T-cell (primary cell): ENCODE measurements at regions not wholly inside any gene's neighbourhood (a gene's known extent, or its start where the extent isn't known, plus 50 kb on each side); places are given as distances from the start of the nearest gene placed in this dataset.

Source experiments
- ATAC-seq, 4 experiments: fragments of 200-7000 bp in 3 of 4; fragments of 150-1000 bp in 1 of 4; cut with Tn5 transposase; replicated peaks in 1 of 4; 1 replicate in 3 of 4; 2 replicates in 1 of 4; pipeline ENCODE4 v1.10.0; 2021; ENCODE audit warnings: moderate library complexity in 3 of 4, mild to moderate bottlenecking in 2 of 4, moderate number of reproducible peaks in 1 of 4
- CTCF ChIA-PET, 2 donors: fragments of 300-600 bp; sonication (Branson Sonifier 250); formaldehyde crosslinking; loops; one replicate each; lab custom pipeline; 2022; ENCODE audit warnings: antibody characterized with exemption in 2 of 2; lab: Charles Lee
- POLR2A ChIA-PET, 2 donors: fragments of 300-600 bp; sonication (Branson Sonifier 250); formaldehyde crosslinking; loops; one replicate each; lab custom pipeline; 2022; ENCODE audit warnings: antibody characterized with exemption in 2 of 2; lab: Charles Lee
- DNase-seq, 35 experiments: peaks; one replicate each; pipeline versions ENCODE4 v3.0.0 to v3.0.0-alpha.2; 2013 to 2023
- H3K27ac ChIP-seq: one replicate; pipeline ENCODE4 v1.5.1; 2013; ENCODE audit warnings: low read length
- H3K27me3 ChIP-seq, 2 experiments: replicated peaks in 1 of 2; 1 replicate in 1 of 2; 2 replicates in 1 of 2; pipeline versions ENCODE4 v1.6.1 to v1.7.0; 2013; ENCODE audit warnings: low read length in 1 of 2, mixed read lengths in 1 of 2; ENCODE audit not compliant: control insufficient read depth in 2 of 2, insufficient read depth in 2 of 2; ENCODE audit errors: extremely low read depth in 1 of 2
- H3K36me3 ChIP-seq, 2 donors: 1 replicate in 1 of 2; 2 replicates in 1 of 2; pipeline versions ENCODE4 v1.6.1 to v1.7.0; 2013; ENCODE audit warnings: low read length in 1 of 2; ENCODE audit not compliant: control insufficient read depth in 2 of 2, insufficient read depth in 1 of 2; ENCODE audit errors: extremely low read depth in 1 of 2
- H3K4me1 ChIP-seq, 2 experiments: 1 replicate in 1 of 2; 2 replicates in 1 of 2; pipeline versions ENCODE4 v1.6.1 to v1.7.0; 2013; ENCODE audit warnings: low read length in 2 of 2, mixed read lengths in 1 of 2; ENCODE audit not compliant: insufficient read depth in 2 of 2, control insufficient read depth in 1 of 2; ENCODE audit errors: extremely low read depth in 1 of 2
- H3K4me3 ChIP-seq, 2 donors: 1 replicate in 1 of 2; 2 replicates in 1 of 2; pipeline versions ENCODE4 v1.5.1 to v1.7.0; 2013; ENCODE audit warnings: mild to moderate bottlenecking in 2 of 2, low read length in 1 of 2, moderate library complexity in 1 of 2; ENCODE audit not compliant: control insufficient read depth in 1 of 2; ENCODE audit errors: extremely low read depth in 1 of 2
- H3K9me3 ChIP-seq: 2 replicates; pipeline ENCODE4 v1.7.0; 2013
- H3K27ac Mint-ChIP-seq, 2 donors: one replicate each; pipeline ENCODE4 v1.8.0; 2020 to 2021; ENCODE audit warnings: mild to moderate bottlenecking in 2 of 2, mixed read lengths in 2 of 2
- H3K27me3 Mint-ChIP-seq, 2 donors: one replicate each; pipeline ENCODE4 v1.8.0; 2021 to 2022; ENCODE audit warnings: mixed read lengths in 2 of 2
- H3K36me3 Mint-ChIP-seq: one replicate; pipeline ENCODE4 v1.8.0; 2021; ENCODE audit warnings: mixed read lengths
- H3K4me1 Mint-ChIP-seq, 3 donors: one replicate each; pipeline ENCODE4 v1.8.0; 2020 to 2022; ENCODE audit warnings: mixed read lengths in 3 of 3, mild to moderate bottlenecking in 1 of 3
- H3K4me3 Mint-ChIP-seq, 3 donors: one replicate each; pipeline ENCODE4 v1.8.0; 2020 to 2022; ENCODE audit warnings: mild to moderate bottlenecking in 3 of 3, mixed read lengths in 3 of 3, moderate library complexity in 3 of 3
- H3K9me3 Mint-ChIP-seq, 3 donors: one replicate each; pipeline ENCODE4 v1.8.0; 2020 to 2022; ENCODE audit warnings: mixed read lengths in 3 of 3
- WGBS: methylation state at CpG from one replicate; pipeline ENCODE4 v1.1.5; 2013; ENCODE audit warnings: missing lambda C conversion rate; ENCODE audit not compliant: insufficient coverage; 5-methylcytosine and 5-hydroxymethylcytosine counted together

DNA sequence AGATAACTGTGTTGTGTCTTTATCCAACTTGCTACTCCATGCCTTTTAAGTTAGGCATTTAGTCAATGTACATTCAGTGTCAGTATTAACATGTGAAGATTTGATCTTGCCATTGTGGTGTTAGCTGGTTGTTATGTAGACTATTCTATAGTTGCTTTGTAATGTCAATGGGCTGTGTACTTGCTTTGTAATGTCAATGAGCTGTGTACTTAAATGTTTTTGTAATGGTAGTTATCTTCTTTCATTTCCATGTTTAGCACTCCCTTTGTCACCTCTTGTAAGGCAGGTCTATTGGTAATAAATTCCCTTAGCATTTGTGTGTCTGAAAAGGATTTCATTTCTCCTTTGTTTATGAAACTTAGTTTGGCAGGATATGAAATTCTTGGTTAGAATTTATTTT lies 53.4 kb downstream of the MC4R start:
- Mint-ChIP-seq H3K36me3 (no peaks in the 10 kb centered on the region), H3K9me3 (peaks cover 10 to 26% (median 14%) of the 10 kb centered on the region in 3 donors), H3K27ac (no peak overlapping the region), H3K4me1 (no peaks in the 10 kb centered on the region), H3K27me3 (no peaks in the 10 kb centered on the region), H3K4me3 (no peak overlapping the region)
- POLR2A ChIA-PET = interaction anchor here in 1 of 2 donors (0.5 kb wide), 1 partner anchor 548 kb away, joined by 3 read pairs; no protein-coding TSS in a partner anchor
- ATAC-seq (no peak), DNase-seq (no peak)
- Histone ChIP-seq H3K4me3 (no peak overlapping the region), H3K4me1 (no peaks in the 10 kb centered on the region), H3K27ac (no peak overlapping the region), H3K36me3 (no peaks in the 10 kb centered on the region), H3K27me3 (no peaks in the 10 kb centered on the region), H3K9me3 (no peaks in the 10 kb centered on the region)
- CTCF ChIA-PET = no interaction called here

GRCh38 chr18:60311676-60312360 lies 60.8 kb downstream of the MC4R start:
- Histone ChIP-seq H3K4me1 (no peaks in the 10 kb centered on the region), H3K27me3 (no peaks in the 10 kb centered on the region), H3K4me3 (no peak overlapping the region), H3K9me3 (no peaks in the 10 kb centered on the region), H3K36me3 (no peaks in the 10 kb centered on the region), H3K27ac (no peak overlapping the region)
- WGBS = no CpG with 5 or more reads among the region's 1 CpG
- CTCF ChIA-PET = interaction anchor here in 1 of 2 donors (0.9 kb wide), 1 partner anchor 42 kb away, joined by 3 read pairs; no protein-coding TSS in a partner anchor
- POLR2A ChIA-PET = no interaction called here
- H3K4me3 Mint-ChIP-seq = no peak overlapping the region
- no peaks in the 10 kb centered on the region for H3K27me3 Mint-ChIP-seq
- DNase-seq = no peak
- no peaks in the 10 kb centered on the region for H3K36me3 Mint-ChIP-seq
- no peaks in the 10 kb centered on the region for H3K4me1 Mint-ChIP-seq
- no peak overlapping the region for H3K27ac Mint-ChIP-seq
- peaks cover under 1 to 7% (median 4%) of the 10 kb centered on the region in 3 donors for H3K9me3 Mint-ChIP-seq
- ATAC-seq = no peak

DNA sequence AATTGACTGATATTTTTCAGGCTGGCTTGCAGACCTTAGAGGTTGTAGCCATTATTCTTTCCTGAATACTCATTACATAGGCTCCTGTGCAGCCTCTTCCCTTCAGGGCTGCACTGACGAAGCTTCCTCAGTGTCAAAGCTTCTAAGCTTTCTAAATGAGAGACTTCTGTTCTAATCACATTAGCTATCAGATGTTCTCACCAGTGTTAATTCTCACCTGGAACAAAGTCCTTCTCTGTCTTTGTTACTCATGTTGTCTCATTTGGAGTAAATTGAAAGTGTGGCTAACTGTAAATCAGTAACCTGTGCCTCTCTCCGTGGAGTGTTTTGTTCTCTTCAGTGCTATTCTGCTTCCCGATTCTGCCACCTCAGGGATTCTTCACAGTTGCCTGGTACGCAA lies 76.9 kb downstream of the MC4R start:
- WGBS = no CpG with 5 or more reads among the region's 4 CpGs
- Mint-ChIP-seq H3K27ac (no peak overlapping the region), H3K4me1 (no peaks in the 10 kb centered on the region), H3K27me3 (no peaks in the 10 kb centered on the region), H3K4me3 (no peak overlapping the region), H3K9me3 (no peaks in the 10 kb centered on the region), H3K36me3 (no peaks in the 10 kb centered on the region)
- no peak overlapping the region for H3K4me3 ChIP-seq
- no peaks in the 10 kb centered on the region for H3K9me3 ChIP-seq
- no peaks in the 10 kb centered on the region for H3K36me3 ChIP-seq
- ChIA-PET POLR2A (no interaction called here), CTCF (no interaction called here)
- H3K4me1 ChIP-seq = no peaks in the 10 kb centered on the region
- H3K27ac ChIP-seq = no peak overlapping the region
- DNase-seq (no peak), ATAC-seq (no peak)
- no peaks in the 10 kb centered on the region for H3K27me3 ChIP-seq

DNA sequence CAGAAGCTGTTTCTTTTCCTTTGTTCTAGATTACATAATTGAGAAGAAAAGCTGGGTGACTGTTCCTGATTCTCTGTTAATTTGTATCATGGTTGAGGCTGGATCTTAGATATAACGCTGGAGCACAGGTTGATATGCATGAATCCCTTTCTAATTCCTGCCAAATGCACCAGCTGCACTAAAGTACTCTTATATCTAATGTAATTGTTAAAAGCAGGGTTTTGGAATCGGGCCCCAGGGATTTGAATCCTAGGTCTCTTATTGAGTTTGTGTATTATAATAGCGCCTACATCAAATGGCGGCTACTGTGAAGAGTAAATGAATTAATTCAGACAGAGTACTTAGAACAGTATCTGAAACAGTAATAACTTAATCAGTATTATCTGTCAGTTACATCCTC lies 80.4 kb downstream of the MC4R start:
- DNase-seq = no peak
- Mint-ChIP-seq H3K4me3 (no peak overlapping the region), H3K27me3 (no peaks in the 10 kb centered on the region), H3K9me3 (no peaks in the 10 kb centered on the region), H3K36me3 (no peaks in the 10 kb centered on the region), H3K27ac (no peak overlapping the region), H3K4me1 (no peaks in the 10 kb centered on the region)
- no peak overlapping the region for H3K27ac ChIP-seq
- ChIA-PET POLR2A (no interaction called here), CTCF (no interaction called here)
- no peaks in the 10 kb centered on the region for H3K9me3 ChIP-seq
- no peaks in the 10 kb centered on the region for H3K4me1 ChIP-seq
- no CpG with 5 or more reads among the region's 4 CpGs for WGBS
- no peaks in the 10 kb centered on the region for H3K27me3 ChIP-seq
- H3K4me3 ChIP-seq = no peak overlapping the region
- ATAC-seq = no peak
- no peaks in the 10 kb centered on the region for H3K36me3 ChIP-seq

- Histone ChIP-seq H3K27ac (no peak overlapping the region), H3K4me3 (no peak overlapping the region), H3K4me1 (no peaks in the 10 kb centered on the region), H3K9me3 (no peaks in the 10 kb centered on the region), H3K36me3 (no peaks in the 10 kb centered on the region), H3K27me3 (no peaks in the 10 kb centered on the region)
- H3K9me3 Mint-ChIP-seq = no peaks in the 10 kb centered on the region
- H3K27me3 Mint-ChIP-seq = no peaks in the 10 kb centered on the region
- H3K4me3 Mint-ChIP-seq = no peak overlapping the region
- H3K27ac Mint-ChIP-seq = no peak overlapping the region
- ChIA-PET POLR2A (no interaction called here), CTCF (no interaction called here)
- no peak for DNase-seq
- H3K36me3 Mint-ChIP-seq = no peaks in the 10 kb centered on the region
- WGBS = no CpG with 5 or more reads among the region's 1 CpG
- no peaks in the 10 kb centered on the region for H3K4me1 Mint-ChIP-seq
- no peak for ATAC-seq
Observed at GRCh38 chr18:60279391-60279790, 93.2 kb downstream of the MC4R start.

GRCh38 chr18:60277855-60278480 lies 94.6 kb downstream of the MC4R start:
- H3K9me3 Mint-ChIP-seq = peaks cover 0 to 4% (median 4%) of the 10 kb centered on the region in 3 donors
- Histone ChIP-seq H3K36me3 (no peaks in the 10 kb centered on the region), H3K4me3 (no peak overlapping the region), H3K27me3 (no peaks in the 10 kb centered on the region), H3K27ac (no peak overlapping the region), H3K4me1 (no peaks in the 10 kb centered on the region), H3K9me3 (no peaks in the 10 kb centered on the region)
- H3K27me3 Mint-ChIP-seq = no peaks in the 10 kb centered on the region
- no peaks in the 10 kb centered on the region for H3K4me1 Mint-ChIP-seq
- no peak overlapping the region for H3K27ac Mint-ChIP-seq
- POLR2A ChIA-PET = no interaction called here
- ATAC-seq = no peak
- H3K36me3 Mint-ChIP-seq = no peaks in the 10 kb centered on the region
- WGBS = no CpG with 5 or more reads among the region's 4 CpGs
- DNase-seq = no peak
- no peak overlapping the region for H3K4me3 Mint-ChIP-seq
- CTCF ChIA-PET = no interaction called here
